ENCODE measurements at regions not wholly inside any gene's neighbourhood (a gene's known extent, or its start where the extent isn't known, plus 50 kb on each side); places are given as distances from the start of the nearest gene placed in this dataset.

DNA sequence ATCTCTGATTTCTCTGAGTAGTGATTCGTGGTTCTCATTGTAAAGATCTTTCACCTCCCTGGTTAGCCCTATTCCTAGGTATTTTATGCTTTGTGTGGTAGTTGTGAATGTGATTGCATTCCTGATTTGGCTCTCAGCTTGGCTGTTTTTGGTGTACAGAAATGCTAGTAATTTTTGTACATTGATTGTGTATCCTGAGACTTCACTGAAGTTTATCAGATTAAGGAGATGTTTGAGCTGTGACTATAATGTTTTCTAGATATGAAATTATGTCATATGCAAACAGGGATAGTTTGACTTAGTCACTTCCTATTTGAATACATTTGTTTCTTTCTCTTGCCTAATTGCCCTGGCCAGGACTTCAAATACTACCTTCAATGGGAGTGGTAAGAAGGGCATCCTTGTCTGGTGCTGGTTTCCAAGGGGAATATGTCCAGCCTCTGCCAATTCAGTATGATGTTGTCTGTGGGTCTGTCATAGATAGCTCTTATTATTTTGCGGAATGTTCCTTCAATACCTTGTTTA, 251.9 kb upstream of the ZNF804A start:
- H3K79me2 ChIP-seq (ENCODE audit: control insufficient read depth, insufficient read depth, low read length), result no peaks in the 10 kb centered on the region

DNA sequence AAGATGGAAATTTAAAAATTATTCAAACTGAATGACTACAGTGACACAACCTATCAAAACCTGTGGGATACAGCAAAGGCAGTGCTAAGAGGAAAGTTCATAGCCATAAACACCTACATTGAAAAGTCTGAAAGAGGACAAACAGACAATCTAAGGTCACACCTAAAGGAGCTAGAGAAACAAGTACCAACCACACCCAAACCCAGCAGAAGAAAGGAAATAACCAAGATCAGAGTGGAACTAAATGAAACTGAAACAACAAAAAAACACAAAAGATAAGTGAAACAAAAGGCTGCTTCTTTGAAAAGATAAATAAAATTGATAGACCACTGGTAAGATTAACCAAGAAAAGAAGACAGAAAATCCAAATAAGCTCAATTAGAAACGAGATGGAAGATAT, 247.2 kb upstream of the ZNF804A start:
- no peak overlapping the region for H3K56ac ChIP-seq (ENCODE audit: low read length)
- H2BK5ac ChIP-seq (ENCODE audit: low read length), result no peak overlapping the region
- H3K4me3 ChIP-seq (ENCODE audit: low read length), result no peak overlapping the region
- H3K36me3 ChIP-seq (ENCODE audit: control insufficient read depth, insufficient read depth, low read length), result no peaks in the 10 kb centered on the region
- H2BK120ac ChIP-seq (ENCODE audit: low read depth, low read length), result no peak overlapping the region
- WGBS (ENCODE audit: extremely low coverage, insufficient coverage, low lambda C conversion rate), result no CpG with 5 or more reads among the region's 1 CpG
- H4K5ac ChIP-seq (ENCODE audit: low read length), result no peak overlapping the region
- H3K4me1 ChIP-seq (ENCODE audit: control insufficient read depth, low read depth, low read length), result no peaks in the 10 kb centered on the region
- H2AK5ac ChIP-seq (ENCODE audit: low read length), result no peak overlapping the region
- H3K4me2 ChIP-seq (ENCODE audit: low read length), result no peak overlapping the region
- DNase-seq, result no peak
- no peak overlapping the region for H3K23ac ChIP-seq (ENCODE audit: low read length)
- H3K4ac ChIP-seq (ENCODE audit: low read depth, low read length), result no peak overlapping the region
- H2BK15ac ChIP-seq (replicated peaks; ENCODE audit: low read depth), result no peak overlapping the region
- H3K9ac ChIP-seq (ENCODE audit: low read length), result no peak overlapping the region
- no peaks in the 10 kb centered on the region for H3K79me1 ChIP-seq (ENCODE audit: low read length)
- no peak overlapping the region for H3K18ac ChIP-seq (ENCODE audit: low read length)
- no peaks in the 10 kb centered on the region for H3K79me2 ChIP-seq (ENCODE audit: control insufficient read depth, insufficient read depth, low read length)
- H3K27ac ChIP-seq (ENCODE audit: low read depth, low read length), result no peak overlapping the region
- no peak overlapping the region for H4K8ac ChIP-seq (ENCODE audit: low read depth, low read length)
- H3K27me3 ChIP-seq (ENCODE audit: insufficient read depth, low read length, poor library complexity), result no peaks in the 10 kb centered on the region

More for the DNA sequence above, 251.9 kb upstream of the ZNF804A start:
- Histone ChIP-seq H3K36me3 (ENCODE audit: control insufficient read depth, insufficient read depth, low read length) (no peaks in the 10 kb centered on the region), H3K4me1 (ENCODE audit: control insufficient read depth, low read depth, low read length) (peaks cover 3% of the 10 kb centered on the region), H3K27ac (ENCODE audit: low read depth, low read length) (no peak overlapping the region), H2AK5ac (ENCODE audit: low read length) (no peak overlapping the region), H3K9ac (ENCODE audit: low read length) (no peak overlapping the region), H3K4ac (ENCODE audit: low read depth, low read length) (no peak overlapping the region), H3K4me3 (ENCODE audit: low read length) (no peak overlapping the region), H3K27me3 (ENCODE audit: insufficient read depth, low read length, poor library complexity) (no peaks in the 10 kb centered on the region), H2BK5ac (ENCODE audit: low read length) (no peak overlapping the region), H3K79me1 (ENCODE audit: low read length) (no peaks in the 10 kb centered on the region), H4K5ac (ENCODE audit: low read length) (no peak overlapping the region), H3K23ac (ENCODE audit: low read length) (no peak overlapping the region), H4K8ac (ENCODE audit: low read depth, low read length) (no peak overlapping the region), H2BK15ac (replicated peaks; ENCODE audit: low read depth) (no peak overlapping the region), H2BK120ac (ENCODE audit: low read depth, low read length) (no peak overlapping the region), H3K56ac (ENCODE audit: low read length) (no peak overlapping the region), H3K18ac (ENCODE audit: low read length) (no peak overlapping the region), H3K4me2 (ENCODE audit: low read length) (no peak overlapping the region)
- WGBS (ENCODE audit: extremely low coverage, insufficient coverage, low lambda C conversion rate), result no CpG with 5 or more reads among the region's 2 CpGs
- DNase-seq, result no peak

DNA sequence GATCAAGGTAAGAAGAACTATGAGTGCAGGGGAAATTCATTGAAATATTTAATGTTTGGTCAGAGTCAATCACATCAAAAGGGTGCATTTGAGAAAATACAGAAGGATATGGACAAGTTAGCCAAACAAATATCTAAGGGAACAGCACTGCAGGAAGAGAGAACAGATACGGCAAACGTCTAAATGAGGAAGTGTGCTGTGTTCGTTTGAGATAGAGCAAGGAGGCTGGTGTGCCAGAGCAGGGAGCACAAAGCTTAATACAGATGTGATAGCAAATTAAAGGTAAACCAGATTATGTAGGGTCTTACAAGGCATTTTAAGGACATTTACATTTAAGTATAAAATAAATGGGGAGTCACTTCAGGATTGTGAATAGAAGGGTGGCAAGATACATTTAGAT, 241.3 kb upstream of the ZNF804A start:
- Histone ChIP-seq H3K4ac (ENCODE audit: low read depth, low read length) (no peak overlapping the region), H4K5ac (ENCODE audit: low read length) (no peak overlapping the region), H3K23ac (ENCODE audit: low read length) (no peak overlapping the region), H3K27ac (ENCODE audit: low read depth, low read length) (no peak overlapping the region), H3K18ac (ENCODE audit: low read length) (no peak overlapping the region), H3K4me1 (ENCODE audit: control insufficient read depth, low read depth, low read length) (no peaks in the 10 kb centered on the region), H3K79me2 (ENCODE audit: control insufficient read depth, insufficient read depth, low read length) (no peaks in the 10 kb centered on the region), H3K36me3 (ENCODE audit: control insufficient read depth, insufficient read depth, low read length) (no peaks in the 10 kb centered on the region), H3K56ac (ENCODE audit: low read length) (no peak overlapping the region), H2BK15ac (replicated peaks; ENCODE audit: low read depth) (no peak overlapping the region), H3K27me3 (ENCODE audit: insufficient read depth, low read length, poor library complexity) (no peaks in the 10 kb centered on the region), H4K8ac (ENCODE audit: low read depth, low read length) (no peak overlapping the region), H2BK120ac (ENCODE audit: low read depth, low read length) (no peak overlapping the region), H3K9ac (ENCODE audit: low read length) (no peak overlapping the region), H3K4me2 (ENCODE audit: low read length) (no peak overlapping the region), H2AK5ac (ENCODE audit: low read length) (no peak overlapping the region), H3K79me1 (ENCODE audit: low read length) (no peaks in the 10 kb centered on the region), H3K4me3 (ENCODE audit: low read length) (no peak overlapping the region), H2BK5ac (ENCODE audit: low read length) (no peak overlapping the region)
- DNase-seq, result no peak
- no CpG with 5 or more reads among the region's 3 CpGs for WGBS (ENCODE audit: extremely low coverage, insufficient coverage, low lambda C conversion rate)

DNA sequence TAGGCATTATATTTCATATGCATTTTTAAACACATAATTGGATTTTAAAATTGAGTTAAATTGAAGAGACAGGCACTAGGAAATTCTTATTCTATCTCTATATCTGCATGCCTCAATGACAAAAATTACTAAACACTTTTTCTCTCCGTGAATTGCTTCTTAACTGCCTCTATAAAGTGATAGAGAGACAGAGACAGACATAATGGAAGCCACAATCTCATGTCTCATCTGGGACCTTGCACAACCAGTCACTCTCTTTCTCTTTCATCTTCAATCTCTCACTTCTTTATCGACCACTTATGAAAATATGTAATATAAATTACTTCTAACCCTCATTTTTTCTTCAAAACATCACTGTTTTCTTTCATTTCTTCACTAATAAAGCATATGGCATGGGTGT, 238.9 kb upstream of the ZNF804A start:
- Histone ChIP-seq H3K4me1 (ENCODE audit: control insufficient read depth, low read depth, low read length) (no peaks in the 10 kb centered on the region), H3K4ac (ENCODE audit: low read depth, low read length) (no peak overlapping the region), H3K27ac (ENCODE audit: low read depth, low read length) (no peak overlapping the region), H3K36me3 (ENCODE audit: control insufficient read depth, insufficient read depth, low read length) (no peaks in the 10 kb centered on the region), H3K18ac (ENCODE audit: low read length) (no peak overlapping the region), H3K4me3 (ENCODE audit: low read length) (no peak overlapping the region), H3K27me3 (ENCODE audit: insufficient read depth, low read length, poor library complexity) (no peaks in the 10 kb centered on the region), H3K23ac (ENCODE audit: low read length) (no peak overlapping the region), H3K56ac (ENCODE audit: low read length) (no peak overlapping the region), H4K8ac (ENCODE audit: low read depth, low read length) (no peak overlapping the region), H2BK120ac (ENCODE audit: low read depth, low read length) (no peak overlapping the region), H3K4me2 (ENCODE audit: low read length) (no peak overlapping the region), H3K79me1 (ENCODE audit: low read length) (no peaks in the 10 kb centered on the region), H2BK5ac (ENCODE audit: low read length) (no peak overlapping the region), H3K79me2 (ENCODE audit: control insufficient read depth, insufficient read depth, low read length) (no peaks in the 10 kb centered on the region), H3K9ac (ENCODE audit: low read length) (no peak overlapping the region), H2BK15ac (replicated peaks; ENCODE audit: low read depth) (no peak overlapping the region), H2AK5ac (ENCODE audit: low read length) (no peak overlapping the region), H4K5ac (ENCODE audit: low read length) (no peak overlapping the region)
- DNase-seq, result no peak
- 100% methylated on average over 1 of the region's 2 CpGs for WGBS (ENCODE audit: extremely low coverage, insufficient coverage, low lambda C conversion rate)

DNA sequence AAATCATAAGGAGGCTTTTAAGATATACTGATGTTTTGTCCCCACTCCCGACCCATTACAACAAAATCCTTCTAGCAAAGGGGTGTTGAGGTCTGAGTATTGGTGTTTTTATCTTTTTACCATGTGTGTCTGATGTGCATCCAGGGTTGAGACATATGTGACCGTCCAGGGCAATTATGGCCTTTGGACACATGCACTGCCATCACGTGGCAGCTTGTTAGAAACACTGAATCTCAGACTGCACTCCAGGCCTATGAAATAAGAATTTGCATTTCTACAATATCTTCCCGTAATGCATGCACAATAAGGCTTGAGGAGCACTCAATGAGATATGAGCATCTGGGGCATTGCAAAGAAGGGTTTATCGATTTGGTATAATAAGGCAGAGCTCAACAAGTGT, 235.1 kb upstream of the ZNF804A start:
- H4K5ac ChIP-seq (ENCODE audit: low read length), result no peak overlapping the region
- H3K4ac ChIP-seq (ENCODE audit: low read depth, low read length), result no peak overlapping the region
- no peaks in the 10 kb centered on the region for H3K4me1 ChIP-seq (ENCODE audit: control insufficient read depth, low read depth, low read length)
- H3K4me2 ChIP-seq (ENCODE audit: low read length), result no peak overlapping the region
- H3K4me3 ChIP-seq (ENCODE audit: low read length), result no peak overlapping the region
- H3K56ac ChIP-seq (ENCODE audit: low read length), result no peak overlapping the region
- no peak overlapping the region for H2BK120ac ChIP-seq (ENCODE audit: low read depth, low read length)
- H2BK15ac ChIP-seq (replicated peaks; ENCODE audit: low read depth), result no peak overlapping the region
- no peaks in the 10 kb centered on the region for H3K36me3 ChIP-seq (ENCODE audit: control insufficient read depth, insufficient read depth, low read length)
- no peak overlapping the region for H2BK5ac ChIP-seq (ENCODE audit: low read length)
- H3K27ac ChIP-seq (ENCODE audit: low read depth, low read length), result no peak overlapping the region
- no peak overlapping the region for H4K8ac ChIP-seq (ENCODE audit: low read depth, low read length)
- no peaks in the 10 kb centered on the region for H3K79me1 ChIP-seq (ENCODE audit: low read length)
- H3K27me3 ChIP-seq (ENCODE audit: insufficient read depth, low read length, poor library complexity), result no peaks in the 10 kb centered on the region
- H3K18ac ChIP-seq (ENCODE audit: low read length), result no peak overlapping the region
- no CpG with 5 or more reads among the region's 5 CpGs for WGBS (ENCODE audit: extremely low coverage, insufficient coverage, low lambda C conversion rate)
- H3K9ac ChIP-seq (ENCODE audit: low read length), result no peak overlapping the region
- DNase-seq, result no peak
- no peaks in the 10 kb centered on the region for H3K79me2 ChIP-seq (ENCODE audit: control insufficient read depth, insufficient read depth, low read length)
- no peak overlapping the region for H2AK5ac ChIP-seq (ENCODE audit: low read length)
- H3K23ac ChIP-seq (ENCODE audit: low read length), result no peak overlapping the region

DNA sequence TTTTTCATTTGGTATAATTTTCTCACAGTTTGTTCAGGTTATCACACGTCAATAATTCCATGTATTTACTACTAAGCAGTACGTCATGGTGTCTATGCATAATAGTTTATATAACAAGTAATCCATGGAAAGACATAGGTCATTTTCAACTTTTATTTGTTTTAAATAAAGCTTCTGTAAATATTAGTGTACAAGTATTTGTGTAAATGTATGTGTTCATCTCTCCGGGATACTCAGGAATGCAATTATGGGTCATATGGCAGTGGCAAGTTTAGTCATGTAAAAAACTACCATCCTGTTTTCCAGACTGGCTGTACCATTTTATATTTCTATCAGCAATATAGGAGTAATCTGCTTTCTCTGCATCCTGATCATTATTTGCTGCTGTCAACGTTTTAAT, 231.1 kb upstream of the ZNF804A start:
- H3K9ac ChIP-seq (ENCODE audit: low read length), result no peak overlapping the region
- WGBS (ENCODE audit: extremely low coverage, insufficient coverage, low lambda C conversion rate), result no CpG with 5 or more reads among the region's 4 CpGs

More for the DNA sequence above, 231.1 kb upstream of the ZNF804A start:
- no peak overlapping the region for H2BK120ac ChIP-seq (ENCODE audit: low read depth, low read length)
- no peaks in the 10 kb centered on the region for H3K79me2 ChIP-seq (ENCODE audit: control insufficient read depth, insufficient read depth, low read length)
- no peak overlapping the region for H3K4me2 ChIP-seq (ENCODE audit: low read length)
- no peak overlapping the region for H2AK5ac ChIP-seq (ENCODE audit: low read length)
- DNase-seq, result no peak
- no peak overlapping the region for H4K8ac ChIP-seq (ENCODE audit: low read depth, low read length)
- H4K5ac ChIP-seq (ENCODE audit: low read length), result no peak overlapping the region
- no peak overlapping the region for H3K56ac ChIP-seq (ENCODE audit: low read length)
- H3K36me3 ChIP-seq (ENCODE audit: control insufficient read depth, insufficient read depth, low read length), result no peaks in the 10 kb centered on the region
- H3K27ac ChIP-seq (ENCODE audit: low read depth, low read length), result no peak overlapping the region
- no peak overlapping the region for H3K18ac ChIP-seq (ENCODE audit: low read length)
- H3K4me1 ChIP-seq (ENCODE audit: control insufficient read depth, low read depth, low read length), result no peaks in the 10 kb centered on the region
- no peak overlapping the region for H3K4me3 ChIP-seq (ENCODE audit: low read length)
- H3K79me1 ChIP-seq (ENCODE audit: low read length), result no peaks in the 10 kb centered on the region
- no peak overlapping the region for H2BK15ac ChIP-seq (replicated peaks; ENCODE audit: low read depth)
- H2BK5ac ChIP-seq (ENCODE audit: low read length), result no peak overlapping the region
- H3K27me3 ChIP-seq (ENCODE audit: insufficient read depth, low read length, poor library complexity), result no peaks in the 10 kb centered on the region
- no peak overlapping the region for H3K4ac ChIP-seq (ENCODE audit: low read depth, low read length)
- H3K23ac ChIP-seq (ENCODE audit: low read length), result no peak overlapping the region

Measured in mesendoderm (in vitro differentiated cells).